NOMO-1 treated with DMSO at 0.1 percent for 48 hours (cell line): ENCODE measurements at regions not wholly inside any gene's neighbourhood (a gene's known extent, or its start where the extent isn't known, plus 50 kb on each side); places are given as distances from the start of the nearest gene placed in this dataset.

Source experiments
- DNase-seq: peaks from one replicate; lab custom pipeline; 2025; ENCODE audit not compliant: unreplicated experiment; lab: John Stamatoyannopoulos, UW

GRCh38 chr4:111813555-111814140, 331.6 kb upstream of the FAM241A start:
- no peak for DNase-seq

DNA sequence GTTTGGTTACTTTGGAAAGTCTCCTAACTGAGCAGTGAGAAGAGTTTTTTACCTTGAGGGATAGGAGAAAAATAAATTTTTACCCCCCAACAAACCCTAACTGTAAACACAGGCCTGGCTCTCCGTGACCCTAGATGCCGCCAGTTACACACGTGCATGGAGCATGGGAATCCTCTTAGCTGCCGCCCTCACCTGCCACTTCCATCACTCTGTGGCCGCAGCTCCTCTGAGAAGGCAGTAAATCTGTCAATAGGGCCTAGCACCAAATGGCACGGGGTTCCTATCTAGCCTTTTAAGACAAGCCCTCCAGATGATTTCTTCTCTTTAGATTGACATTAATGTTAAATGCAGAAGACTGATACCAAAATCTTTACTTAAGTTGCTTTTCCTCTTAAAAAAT, 330.3 kb upstream of the FAM241A start:
- no peak for DNase-seq

DNA sequence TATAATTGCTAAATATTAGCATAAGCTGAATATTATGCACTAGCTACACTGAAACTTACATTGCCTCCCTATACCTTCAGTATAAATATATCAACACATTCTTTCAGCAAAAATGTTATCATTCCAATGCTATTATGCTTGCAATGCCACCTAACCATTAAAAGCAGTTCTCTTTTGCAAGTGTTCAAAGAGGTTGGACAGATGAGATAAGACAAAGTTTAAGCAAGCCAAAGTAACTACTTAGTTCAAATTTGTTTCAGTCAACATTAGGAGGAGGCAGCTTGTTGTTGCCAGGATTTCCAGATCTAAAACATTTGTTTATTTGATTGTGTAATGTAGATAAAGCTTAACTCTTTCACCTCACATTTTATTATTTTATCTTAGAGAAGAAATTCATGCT, 323.9 kb upstream of the FAM241A start:
- DNase-seq = no peak

DNA sequence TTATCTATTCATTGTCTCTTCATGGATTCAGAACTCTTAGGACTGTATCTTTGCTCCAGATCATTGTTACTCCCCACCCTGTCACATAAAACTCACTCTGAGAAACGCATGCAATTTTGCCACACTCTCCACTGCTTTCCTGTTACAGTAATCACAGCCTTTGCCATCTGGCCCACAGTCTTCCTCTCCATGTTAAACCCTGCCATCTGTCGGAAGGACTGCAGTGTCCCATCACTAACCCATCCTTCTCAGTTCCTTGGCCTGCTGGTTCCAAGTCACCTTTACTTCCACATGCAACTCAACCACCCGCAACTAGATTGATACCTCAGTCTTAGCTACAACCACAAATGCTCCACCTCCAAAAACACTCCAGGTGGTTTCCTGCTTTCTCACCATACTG, 308.7 kb upstream of the FAM241A start:
- no peak for DNase-seq

- DNase-seq = no peak
Measured at GRCh38 chr4:111837761-111838160, 307.5 kb upstream of the FAM241A start.

DNA sequence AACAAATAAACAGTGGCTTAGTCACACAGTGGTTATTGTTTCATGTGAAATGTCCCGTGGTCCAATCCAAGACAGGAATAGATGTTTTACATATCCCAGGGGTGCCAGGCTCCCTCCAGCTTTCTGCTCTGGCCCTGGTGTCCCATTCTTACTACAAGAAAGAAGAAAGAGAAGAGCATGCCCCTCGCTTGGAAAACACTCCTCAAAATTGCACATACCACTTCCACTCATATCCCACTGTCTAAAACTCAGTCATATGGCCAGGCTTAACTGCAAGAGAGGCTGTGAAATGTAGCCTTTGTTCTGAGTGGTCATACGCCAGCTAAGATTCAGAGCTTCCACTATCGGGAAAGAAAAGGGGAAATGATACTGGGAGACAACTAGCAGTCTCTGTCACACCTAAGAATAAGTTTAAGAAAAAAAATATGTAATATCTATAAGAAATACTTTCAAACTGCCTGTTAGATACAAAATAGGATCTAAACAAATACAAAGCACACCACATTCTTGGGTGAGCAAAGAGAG, 306.8 kb upstream of the FAM241A start:
- DNase-seq = peak; percentile 78

GRCh38 chr4:111839141-111839540, 306.1 kb upstream of the FAM241A start:
- DNase-seq = no peak

GRCh38 chr4:111842336-111842735, 302.9 kb upstream of the FAM241A start:
- no peak for DNase-seq

GRCh38 chr4:111847296-111848008, 297.8 kb upstream of the FAM241A start:
- peak; percentile 31 for DNase-seq

GRCh38 chr4:111849746-111850284, 295.4 kb upstream of the FAM241A start:
- peak; percentile 27 for DNase-seq

DNA sequence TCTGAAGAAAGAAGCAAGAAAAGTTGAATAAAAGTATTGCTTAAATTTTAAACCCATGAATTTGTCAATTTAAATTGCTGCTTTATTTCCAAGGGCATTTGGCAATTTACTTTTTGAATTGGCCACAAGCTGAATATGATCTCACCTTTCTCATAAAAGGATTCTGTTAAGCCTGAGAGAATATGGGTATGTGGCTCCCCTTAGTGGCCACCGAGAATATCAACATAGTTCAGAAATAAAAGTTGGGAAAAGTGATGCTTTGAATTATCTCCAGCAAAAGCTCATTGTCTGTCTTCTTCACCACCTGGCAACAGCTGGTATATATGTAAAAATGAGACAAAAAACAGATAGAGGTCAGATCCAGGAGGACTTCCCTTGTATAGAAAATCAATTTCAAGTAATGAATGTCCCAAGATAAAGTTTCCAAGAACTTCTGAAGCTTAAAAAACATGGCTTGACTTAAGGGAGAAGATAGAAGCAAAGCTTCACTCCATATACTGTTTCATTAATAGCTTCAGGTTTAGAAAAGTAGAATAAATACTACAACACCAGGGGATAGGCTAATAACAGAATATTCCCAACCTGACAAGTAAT, 290.7 kb upstream of the FAM241A start:
- peak; percentile 39 for DNase-seq

DNA sequence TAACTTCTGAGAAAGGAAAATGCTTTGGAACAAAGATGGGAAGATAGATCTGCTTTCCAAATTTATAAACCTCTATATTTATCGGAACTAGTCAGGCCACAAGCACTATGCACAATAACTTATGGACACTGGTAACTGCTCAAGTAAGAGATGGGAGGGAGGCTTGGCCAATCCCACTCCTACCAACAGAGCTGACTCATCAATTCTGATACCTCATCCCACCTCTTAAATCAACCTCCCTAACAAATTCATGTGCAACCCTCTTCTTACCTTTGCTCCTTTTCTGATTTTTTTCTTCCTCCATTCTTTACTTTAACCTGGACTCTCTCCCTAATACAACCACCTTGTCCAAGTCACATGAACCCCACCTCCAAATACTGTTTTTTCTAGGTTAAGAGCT, 289.9 kb upstream of the FAM241A start:
- no peak for DNase-seq

DNA sequence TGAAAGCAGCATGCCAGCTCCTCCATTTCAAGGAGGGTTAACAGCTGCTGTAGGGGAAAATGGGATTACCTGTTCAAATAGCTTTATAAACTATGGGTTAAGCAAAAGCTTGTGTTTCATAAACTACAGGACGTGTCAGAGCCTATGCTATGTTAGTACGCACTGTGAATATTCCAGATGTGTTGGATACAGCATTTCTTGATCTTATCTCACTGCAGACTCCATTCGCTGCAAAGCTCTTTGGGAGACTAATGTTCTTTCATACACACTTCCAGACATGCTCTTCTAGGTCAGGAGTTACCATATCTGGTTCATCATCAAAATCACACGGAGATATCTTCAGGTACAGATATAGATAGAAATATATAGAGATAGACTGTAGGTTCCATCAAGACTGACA, 281.2 kb upstream of the FAM241A start:
- DNase-seq = no peak

DNA sequence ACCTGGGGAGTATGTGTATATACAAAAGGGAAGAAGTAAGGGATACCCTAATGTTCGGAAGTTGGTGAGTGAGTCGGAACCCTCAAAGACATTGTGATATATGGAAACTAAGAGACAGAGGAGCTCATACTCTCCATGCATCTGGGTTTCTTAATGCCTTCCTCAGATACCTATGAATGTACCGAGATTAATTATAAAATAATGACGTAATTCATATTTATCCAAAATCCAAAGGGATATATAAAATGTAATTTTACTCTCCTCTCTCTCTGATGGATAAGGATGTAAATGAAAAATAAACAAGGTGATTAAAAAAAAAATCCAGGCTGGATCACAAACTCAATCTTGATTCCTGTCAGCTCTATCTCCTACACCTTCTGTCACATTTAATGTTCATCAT, 275.9 kb upstream of the FAM241A start:
- DNase-seq = no peak

GRCh38 chr4:111871802-111872201, 273.5 kb upstream of the FAM241A start:
- no peak for DNase-seq

GRCh38 chr4:111873801-111874200, 271.5 kb upstream of the FAM241A start:
- peak; percentile 29 for DNase-seq

DNA sequence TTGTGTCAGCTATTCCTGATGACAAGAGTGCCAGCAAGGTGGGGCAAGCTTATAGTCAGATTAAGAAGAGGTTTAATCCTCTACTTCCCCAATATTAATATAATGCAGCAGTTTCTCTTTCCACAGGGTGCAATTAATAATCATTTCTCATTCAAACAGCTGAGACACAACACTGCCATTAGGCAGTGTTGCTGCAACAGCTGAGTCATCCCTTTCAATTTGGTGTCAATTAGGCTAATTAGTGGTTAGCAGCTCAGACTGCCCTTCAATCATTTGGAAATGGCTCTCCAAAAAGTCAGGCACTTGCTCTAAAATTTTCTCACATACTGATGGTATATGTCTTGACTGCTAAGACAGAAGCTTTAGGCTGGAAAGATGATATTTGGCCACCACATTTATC, 265.7 kb upstream of the FAM241A start:
- peak; percentile 81 for DNase-seq

- DNase-seq = peak; percentile 4
Measured at GRCh38 chr4:111880116-111880515, 265.1 kb upstream of the FAM241A start.

GRCh38 chr4:111883557-111883999, 261.7 kb upstream of the FAM241A start:
- DNase-seq = no peak

- DNase-seq = no peak
Measured at GRCh38 chr4:111890412-111890811, 254.8 kb upstream of the FAM241A start.

GRCh38 chr4:111905511-111905910, 239.7 kb upstream of the FAM241A start:
- no peak for DNase-seq

GRCh38 chr4:111919639-111920038, 225.6 kb upstream of the FAM241A start:
- DNase-seq = no peak
